HCT116 (cell line): ENCODE measurements at regions not wholly inside any gene's neighbourhood (a gene's known extent, or its start where the extent isn't known, plus 50 kb on each side); places are given as distances from the start of the nearest gene placed in this dataset.

Experiments
- ATAC-seq: fragments of 200-7000 bp; cut with Tn5 transposase; 2 replicates; pipeline ENCODE4 v1.9.1; 2020; ENCODE audit warnings: mild to moderate bottlenecking, moderate library complexity
- BruUV-seq: library from RNA; stranded (reverse); fragments of 400-500 nt; replicated peaks from 2 replicates; lab custom pipeline; 2021; lab: Mats Ljungman, UMichigan
- CTCF ChIA-PET: fragments of 300-600 bp; sonication (Branson Sonifier 250); formaldehyde crosslinking; loops from one replicate; lab custom pipeline; 2021; ENCODE audit warnings: antibody characterized with exemption; lab: Charles Lee
- POLR2A ChIA-PET: fragments of 300-600, 350-600 bp; sonication (Branson Sonifier 250); formaldehyde crosslinking; loops from one replicate; lab custom pipeline; 2021; ENCODE audit warnings: antibody characterized with exemption; lab: Charles Lee
- RAD21 ChIA-PET, 2 experiments: fragments of 300-600 bp; sonication (Branson Sonifier 250); formaldehyde crosslinking; loops; one replicate each; lab custom pipeline; 2023; ENCODE audit warnings: low total read pairs in 2 of 2; ENCODE audit not compliant: uncharacterized antibody in 2 of 2, unreplicated experiment in 2 of 2, low non-redundant PET in 1 of 2; lab: Charles Lee
- DNase-seq: peaks from one replicate; pipeline ENCODE4 v3.0.0-alpha.2; 2010; ENCODE audit warnings: low read depth, low spot score
- H2AFZ ChIP-seq: fragments of 200-600 bp; shearing (Covaris generic), sonication (generic); 2 replicates; pipeline ENCODE4 v1.6.1; 2017; ENCODE audit warnings: low read depth, mixed run types, mixed read lengths, antibody characterized with exemption, low read length; ENCODE audit not compliant: poor library complexity, severe bottlenecking
- H3K27ac ChIP-seq: 2 replicates; pipeline ENCODE4 v1.5.1; 2012; ENCODE audit warnings: low read depth, low read length
- H3K27me3 ChIP-seq: fragments of 200-600 bp; sonication (generic); 2 replicates; pipeline ENCODE4 v1.6.1; 2016; ENCODE audit warnings: mixed run types, low read length, mixed read lengths; ENCODE audit not compliant: insufficient read depth
- H3K36me3 ChIP-seq, 2 experiments: fragments of 200-500 bp in 1 of 2; fragments of 200-600 bp in 1 of 2; sonication (Bioruptor generic) in 1 of 2; sonication (generic) in 1 of 2; 2 replicates each; pipeline versions ENCODE4 v1.5.1 to v1.6.1; 2014 to 2016; ENCODE audit warnings: low read length in 2 of 2, inconsistent platforms in 1 of 2, mixed read lengths in 1 of 2, mixed run types in 1 of 2; ENCODE audit not compliant: insufficient read depth in 2 of 2, control insufficient read depth in 1 of 2
- H3K4me1 ChIP-seq, 2 experiments: fragments of 200-600 bp in 1 of 2; sonication (generic) in 1 of 2; 2 replicates each; pipeline versions ENCODE4 v1.5.1 to v1.6.1; 2012 to 2017; ENCODE audit warnings: low read length in 2 of 2, inconsistent platforms in 1 of 2, mild to moderate bottlenecking in 1 of 2, mixed read lengths in 1 of 2, mixed run types in 1 of 2, moderate library complexity in 1 of 2; ENCODE audit not compliant: insufficient read depth in 2 of 2, control insufficient read depth in 1 of 2
- H3K4me2 ChIP-seq: fragments of 200-600 bp; sonication (generic); 2 replicates; pipeline ENCODE4 v1.6.1; 2017; ENCODE audit warnings: mixed run types, low read length, mixed read lengths
- H3K4me3 ChIP-seq, 2 experiments: fragments of 200-600 bp in 1 of 2; sonication (generic) in 1 of 2; replicated peaks in 1 of 2; 2 replicates each; pipeline ENCODE4 v1.5.1; 2011 to 2016; ENCODE audit warnings: low read length in 2 of 2, control low read depth in 1 of 2, low read depth in 1 of 2, mild to moderate bottlenecking in 1 of 2, mixed read lengths in 1 of 2, mixed run types in 1 of 2
- H3K79me2 ChIP-seq: fragments of 200-600 bp; sonication (generic); 2 replicates; pipeline ENCODE4 v1.6.1; 2017; ENCODE audit warnings: mild to moderate bottlenecking, mixed run types, low read length, moderate library complexity, mixed read lengths; ENCODE audit not compliant: insufficient read depth
- H3K9ac ChIP-seq: fragments of 200-600 bp; sonication (generic); 2 replicates; pipeline ENCODE4 v1.6.1; 2016; ENCODE audit warnings: low read length, mixed read lengths
- H3K9me2 ChIP-seq: fragments of 200-600 bp; sonication (generic), shearing (Covaris generic); 2 replicates; pipeline ENCODE4 v1.6.1; 2017; ENCODE audit warnings: mixed run types, mild to moderate bottlenecking, moderate library complexity; ENCODE audit not compliant: insufficient read depth
- H3K9me3 ChIP-seq, 2 experiments: fragments of 200-500 bp in 1 of 2; fragments of 200-600 bp in 1 of 2; sonication (Bioruptor generic) in 1 of 2; sonication (generic) in 1 of 2; 2 replicates each; pipeline ENCODE4 v1.6.1; 2014 to 2017; ENCODE audit warnings: low read length in 2 of 2, mixed read lengths in 2 of 2, inconsistent platforms in 1 of 2, low read depth in 1 of 2, mild to moderate bottlenecking in 1 of 2, mixed run types in 1 of 2, moderate library complexity in 1 of 2; ENCODE audit not compliant: control insufficient read depth in 1 of 2, insufficient read depth in 1 of 2
- H4K20me1 ChIP-seq: fragments of 200-600 bp; sonication (generic), shearing (Covaris generic); 2 replicates; pipeline ENCODE4 v1.6.1; 2017; ENCODE audit warnings: mixed run types, mild to moderate bottlenecking, moderate library complexity; ENCODE audit not compliant: insufficient read depth
- ATF3 ChIP-seq: IDR thresholded peaks from 2 replicates; pipeline ENCODE4 v1.6.1; 2012
- CBX3 ChIP-seq: IDR thresholded peaks from 2 replicates; pipeline ENCODE4 v1.6.1; 2012; ENCODE audit warnings: low read depth
- CTCF ChIP-seq, 3 experiments: fragments of 200-600 bp in 1 of 3; sonication (generic) in 1 of 3; IDR thresholded peaks in 2 of 3; conservative IDR thresholded peaks in 1 of 3; 2 replicates each; pipeline ENCODE4 v1.5.1; 2012 to 2017; ENCODE audit warnings: low read depth in 2 of 3, low read length in 2 of 3, antibody characterized with exemption in 1 of 3, borderline replicate concordance in 1 of 3, control low read depth in 1 of 3, mild to moderate bottlenecking in 1 of 3, mixed read lengths in 1 of 3, mixed run types in 1 of 3, moderate library complexity in 1 of 3; ENCODE audit not compliant: insufficient read depth in 1 of 3
- EGR1 ChIP-seq: IDR thresholded peaks from 2 replicates; pipeline ENCODE4 v1.6.1; 2012; ENCODE audit warnings: low read depth
- EZH2 ChIP-seq: fragments of 200-600 bp; sonication (generic); IDR thresholded peaks from 2 replicates; pipeline ENCODE4 v1.6.1; 2017; ENCODE audit warnings: antibody characterized with exemption, mixed run types
- EZH2phosphoT487 ChIP-seq: fragments of 200-600 bp; IDR thresholded peaks from 2 replicates; pipeline ENCODE4 v1.6.1; 2018; ENCODE audit warnings: antibody characterized with exemption, borderline replicate concordance
- FOSL1 ChIP-seq: IDR thresholded peaks from 2 replicates; pipeline ENCODE4 v1.6.1; 2012; ENCODE audit warnings: low read depth
- MAX ChIP-seq: IDR thresholded peaks from 2 replicates; pipeline ENCODE4 v1.6.1; 2012
- SP1 ChIP-seq: IDR thresholded peaks from 2 replicates; pipeline ENCODE4 v1.6.1; 2012; ENCODE audit warnings: low read depth
- SRF ChIP-seq: IDR thresholded peaks from 2 replicates; pipeline ENCODE4 v1.6.1; 2012; ENCODE audit warnings: low read depth
- TCF7L2 ChIP-seq: IDR thresholded peaks from 2 replicates; pipeline ENCODE4 v1.7.0; 2011; ENCODE audit warnings: borderline replicate concordance, inconsistent platforms; ENCODE audit not compliant: insufficient read depth, insufficient read length; ENCODE audit errors: extremely low read depth
- ZFX ChIP-seq: fragments of 450-650 bp; IDR thresholded peaks from 2 replicates; pipeline ENCODE4 v1.6.1; 2017
- ZNF274 ChIP-seq: fragments of 200-500 bp; sonication (Bioruptor generic); IDR thresholded peaks from 2 replicates; pipeline ENCODE4 v1.6.1; 2014; ENCODE audit warnings: mild to moderate bottlenecking, low read depth, low read length, inconsistent platforms
- intact Hi-C: fragments of 100-400 bp; cut with micrococcal nuclease; formaldehyde crosslinking; loops from 2 replicates; pipeline ENCODE4 v1.10.0; 2022

- Histone ChIP-seq H3K9ac (no peak overlapping the region), H3K9me3 (no peaks in the 10 kb centered on the region), H3K4me3 (no peak overlapping the region), H3K9me2 (no peaks in the 10 kb centered on the region), H2AFZ (no peak overlapping the region), H3K4me1 (no peaks in the 10 kb centered on the region), H3K4me2 (no peak overlapping the region), H3K27ac (no peak overlapping the region), H3K27me3 (peaks cover 9% of the 10 kb centered on the region; the same call in 1 of the 2 replicates)
- ChIA-PET POLR2A (no interaction called here), CTCF (interaction anchor here (1.5 kb wide), 1 partner anchor 136 kb away, joined by 4 read pairs; no protein-coding TSS in a partner anchor), RAD21 (no interaction called here)
- ATAC-seq, result no peak
- intact Hi-C loops, result no loop called here
- BruUV-seq, result no TSS peak
- DNase-seq, result no peak
- no peak for TF ChIP-seq CBX3
- no peak for TF ChIP-seq ZNF274
- TF ChIP-seq EZH2phosphoT487, result no peak
- TF ChIP-seq EGR1, result no peak
- TF ChIP-seq FOSL1, result no peak
- TF ChIP-seq ATF3, result no peak
- TF ChIP-seq EZH2, result no peak
- no peak for TF ChIP-seq ZFX
- no peak for TF ChIP-seq SRF
- TF ChIP-seq, all 23 proteins: peak for 0
- Histone ChIP-seq H3K79me2 (no peaks in the 10 kb centered on the region), H3K36me3 (no peaks in the 10 kb centered on the region), H4K20me1 (no peaks in the 10 kb centered on the region)
Observed at GRCh38 chr9:7401116-7401515, 398.5 kb downstream of the DMAC1 start.

GRCh38 chr9:7394002-7394774 is 405.4 kb downstream of the DMAC1 start:
- RAD21 ChIA-PET, result no interaction called here
- H3K4me2 ChIP-seq, result no peak overlapping the region
- H3K4me1 ChIP-seq, result no peaks in the 10 kb centered on the region
- no peaks in the 10 kb centered on the region for H3K9me2 ChIP-seq
- intact Hi-C loops, result no loop called here
- no peak overlapping the region for H3K9ac ChIP-seq
- no peak overlapping the region for H2AFZ ChIP-seq
- POLR2A ChIA-PET, result no interaction called here
- H3K27me3 ChIP-seq, result peaks cover 9% of the 10 kb centered on the region; the same call in 1 of the 2 replicates
- H3K9me3 ChIP-seq, result no peaks in the 10 kb centered on the region
- no peak overlapping the region for H3K27ac ChIP-seq
- H4K20me1 ChIP-seq, result no peaks in the 10 kb centered on the region
- no peaks in the 10 kb centered on the region for H3K36me3 ChIP-seq
- TF ChIP-seq TCF7L2, result no peak
- 0 out of 6 replicates have a peak, but pooled peaks of 1 of the 3 experiments have one; percentile 1 for TF ChIP-seq CTCF (IDR thresholded peaks at IDR 0.05 in 2 of 3, conservative IDR thresholded peaks at IDR 0.05 in 1 of 3; ENCODE audit: borderline replicate concordance in 1 of 3, insufficient read depth in 1 of 3, low read depth in 2 of 3, low read length in 2 of 3)
- TF ChIP-seq MAX, result no peak
- TF ChIP-seq SRF, result no peak
- no peak for TF ChIP-seq ZFX
- TF ChIP-seq EZH2, result no peak
- no peak for TF ChIP-seq SP1
- CTCF ChIA-PET, result no interaction called here
- H3K4me3 ChIP-seq, result no peak overlapping the region
- no peak for DNase-seq
- no peaks in the 10 kb centered on the region for H3K79me2 ChIP-seq
- no TSS peak for BruUV-seq
- ATAC-seq, result no peak
